Urinary bladder (tissue), 3 donors: ENCODE measurements at regions not wholly inside any gene's neighbourhood (a gene's known extent, or its start where the extent isn't known, plus 50 kb on each side); places are given as distances from the start of the nearest gene placed in this dataset.

Experiments
- DNase-seq: peaks from one replicate; pipeline ENCODE4 v3.0.0-alpha.2; 2015; ENCODE audit errors: extremely low spot score
- H3K27ac ChIP-seq: one replicate; pipeline ENCODE4 v1.5.1; 2013; ENCODE audit warnings: low read depth, mild to moderate bottlenecking, moderate library complexity
- H3K36me3 ChIP-seq: one replicate; pipeline ENCODE4 v1.6.1; 2013; ENCODE audit warnings: mild to moderate bottlenecking, moderate library complexity; ENCODE audit not compliant: insufficient read depth
- H3K4me1 ChIP-seq: one replicate; pipeline ENCODE4 v1.6.1; 2013; ENCODE audit warnings: mild to moderate bottlenecking, moderate library complexity; ENCODE audit not compliant: insufficient read depth
- H3K4me3 ChIP-seq: one replicate; pipeline ENCODE4 v1.5.1; 2013; ENCODE audit warnings: low read depth, low read length
- WGBS: extraction: QIAGEN DNeasy Blood & Tissue Kit; methylation state at CpG from one replicate; pipeline ENCODE4 v1.1.7; 2013; 5-methylcytosine and 5-hydroxymethylcytosine counted together
- donor health status: healthy with polysubstance abuse.
- donor health status: healthy.

DNA sequence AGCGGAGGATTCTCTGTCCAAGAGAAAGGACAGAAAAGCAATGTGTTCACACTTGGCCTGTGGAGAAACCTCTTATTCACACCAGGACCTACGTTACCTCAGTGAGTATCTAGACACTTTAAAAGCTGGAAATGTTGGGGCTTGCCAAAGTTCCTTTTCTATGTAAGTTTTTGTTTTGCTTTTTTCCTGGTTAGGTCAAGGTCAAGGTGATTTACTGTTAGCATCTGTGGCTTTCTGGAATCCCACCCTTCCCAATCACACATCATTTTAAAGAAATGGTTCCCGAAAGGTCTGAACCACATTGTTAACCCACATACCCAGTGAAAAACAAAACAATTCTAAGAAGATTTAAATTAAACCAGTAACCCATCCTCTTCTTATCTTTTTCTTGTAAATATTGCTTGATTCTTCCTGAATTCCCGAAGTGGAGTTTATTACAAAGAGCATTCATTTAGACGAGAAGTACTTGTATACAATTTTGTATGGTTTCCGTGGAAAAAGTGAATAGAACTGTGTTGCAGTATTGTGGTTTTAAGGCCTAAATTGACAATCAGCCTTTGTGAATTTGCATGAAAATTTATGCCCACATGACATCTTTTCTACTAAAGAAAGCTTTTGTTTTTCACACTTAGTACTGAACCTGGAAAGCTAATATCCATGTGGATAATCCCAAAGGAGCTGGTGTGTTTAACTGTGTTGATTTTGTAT, 827.0 kb upstream of the IGFBP3 start:
- Histone ChIP-seq H3K4me3 (no peak overlapping the region), H3K4me1 (no peaks in the 10 kb centered on the region), H3K27ac (no peak overlapping the region), H3K36me3 (no peaks in the 10 kb centered on the region)
- no peak for DNase-seq
- 84% methylated on average over 6 of the region's 6 CpGs for WGBS

DNA sequence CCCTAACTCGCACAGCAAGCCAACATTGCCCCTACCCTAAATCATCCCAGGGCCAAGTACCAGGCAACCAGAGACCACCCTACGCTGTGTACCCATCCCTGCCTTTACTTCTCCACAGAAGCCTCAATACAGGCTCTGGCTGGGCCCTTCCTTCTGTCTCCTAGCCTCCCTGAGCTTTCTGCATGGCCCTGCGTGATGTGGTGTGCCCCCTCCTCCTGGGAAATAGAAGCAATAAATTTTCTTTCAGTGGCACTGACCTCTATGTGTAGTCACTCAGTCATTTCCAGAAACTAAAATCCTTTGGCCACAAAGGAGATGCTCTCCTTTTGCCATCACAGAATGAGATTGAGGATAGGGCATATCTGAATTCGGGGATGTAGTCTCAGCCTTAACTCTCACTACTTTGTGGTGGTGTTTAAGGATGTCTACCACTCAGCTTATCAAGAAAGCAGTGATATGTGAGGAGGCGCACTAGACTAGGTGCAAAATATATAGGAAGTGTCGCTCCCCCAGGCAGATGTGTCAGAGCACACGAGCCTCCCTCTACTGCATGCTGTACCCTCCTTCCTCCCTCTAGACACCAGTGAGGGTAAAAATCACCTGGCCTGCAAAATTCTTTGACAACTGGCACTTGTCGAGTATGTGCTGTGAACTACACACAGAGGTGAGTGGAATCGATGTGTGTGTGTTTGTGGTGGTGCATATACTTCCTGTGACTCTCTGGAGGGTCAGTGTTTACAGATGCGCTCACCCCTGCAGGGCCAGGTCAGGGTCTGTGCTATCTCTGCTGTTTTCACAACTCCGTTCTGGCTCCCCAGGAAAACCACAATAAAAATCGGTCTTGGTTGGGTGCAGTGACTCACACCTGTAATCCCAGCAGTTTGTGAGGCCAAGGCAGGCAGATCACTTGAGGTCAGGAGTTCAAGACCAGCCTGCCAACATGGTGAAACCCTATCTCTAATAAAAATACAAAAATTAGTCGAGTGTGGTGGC, 825.9 kb upstream of the IGFBP3 start:
- H3K4me3 ChIP-seq, result no peak overlapping the region
- H3K27ac ChIP-seq, result no peak overlapping the region
- no peak for DNase-seq
- H3K4me1 ChIP-seq, result no peaks in the 10 kb centered on the region
- no peaks in the 10 kb centered on the region for H3K36me3 ChIP-seq
- 85% methylated on average over 13 of the region's 13 CpGs for WGBS

DNA sequence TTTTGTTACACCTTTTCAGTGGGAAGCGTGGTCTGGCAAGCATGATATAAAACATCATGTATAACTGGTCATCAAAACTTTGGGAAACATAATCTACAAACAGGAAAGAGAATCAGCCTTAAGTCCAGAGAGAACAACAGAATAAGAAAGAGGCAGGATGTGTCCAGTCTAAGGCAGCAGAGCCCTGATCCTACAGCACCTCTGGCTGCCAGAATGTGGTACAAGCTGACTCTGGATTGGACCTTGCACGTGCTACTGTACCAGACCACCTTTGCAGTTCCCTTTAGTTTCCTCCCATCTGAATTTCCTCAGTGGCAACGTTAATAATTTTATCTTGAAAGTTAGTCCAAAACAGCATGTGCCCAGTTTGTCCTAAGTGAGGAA, 824.6 kb upstream of the IGFBP3 start:
- no peak for DNase-seq
- no peak overlapping the region for H3K27ac ChIP-seq
- no peak overlapping the region for H3K4me3 ChIP-seq
- no peaks in the 10 kb centered on the region for H3K36me3 ChIP-seq
- 69% methylated on average over 3 of the region's 3 CpGs for WGBS
- no peaks in the 10 kb centered on the region for H3K4me1 ChIP-seq

DNA sequence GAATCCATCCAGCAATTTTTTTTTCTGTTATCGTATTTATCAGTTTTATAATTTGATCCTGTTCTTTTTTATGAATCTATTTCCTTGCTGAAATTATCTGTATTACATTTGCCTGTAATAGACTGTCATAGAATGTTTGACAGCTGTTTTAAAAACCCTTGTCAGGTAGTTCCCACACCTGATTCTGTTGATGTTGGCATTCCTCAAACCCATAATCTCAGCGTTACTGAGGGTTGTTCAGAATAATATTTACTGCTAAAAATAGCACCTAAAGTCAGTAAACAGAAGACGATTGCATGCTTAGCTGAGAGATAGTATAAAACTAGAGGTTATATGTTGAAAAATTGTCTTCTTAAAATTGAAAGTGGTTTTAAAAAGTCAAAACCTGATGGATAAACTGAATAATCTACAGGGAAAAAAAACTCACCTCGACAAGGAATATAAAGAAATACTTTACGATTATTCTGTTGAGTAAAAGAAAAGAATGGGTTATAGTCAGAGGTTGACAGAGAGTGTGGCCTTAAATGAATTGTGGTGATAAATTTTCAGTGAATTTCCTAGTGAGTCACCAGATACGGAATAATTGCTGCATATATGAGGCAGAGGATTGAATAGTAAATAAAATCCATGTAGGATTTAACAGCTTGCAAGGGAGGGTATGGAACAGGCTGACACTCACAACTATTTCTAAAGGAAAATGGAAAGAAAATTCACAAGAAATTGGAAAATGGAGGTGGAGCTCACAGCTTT, 824.1 kb upstream of the IGFBP3 start:
- no peak for DNase-seq
- Histone ChIP-seq H3K4me3 (no peak overlapping the region), H3K36me3 (no peaks in the 10 kb centered on the region), H3K4me1 (no peaks in the 10 kb centered on the region), H3K27ac (no peak overlapping the region)
- WGBS, result 54% methylated on average over 6 of the region's 6 CpGs

DNA sequence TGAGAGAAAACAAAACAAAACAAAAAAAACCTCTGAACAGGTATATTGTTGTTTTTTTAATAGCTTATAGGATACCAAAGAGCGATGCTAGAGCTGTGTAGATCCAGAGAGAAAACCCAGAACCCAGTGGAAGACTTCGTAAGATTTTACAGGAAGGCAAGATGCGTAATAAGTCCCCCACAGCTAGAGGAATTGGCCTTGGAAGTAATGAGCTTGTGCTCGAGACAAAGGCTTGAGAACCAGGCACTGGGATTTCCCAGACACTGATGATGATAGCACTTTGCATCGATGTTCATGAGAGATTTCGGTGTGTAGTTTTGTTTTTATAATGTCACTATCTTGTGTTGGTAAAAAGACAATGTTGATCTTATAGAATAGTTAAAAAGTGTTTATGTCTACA, 821.5 kb upstream of the IGFBP3 start:
- Histone ChIP-seq H3K36me3 (no peaks in the 10 kb centered on the region), H3K4me1 (no peaks in the 10 kb centered on the region), H3K27ac (no peak overlapping the region), H3K4me3 (no peak overlapping the region)
- WGBS, result 86% methylated on average over 6 of the region's 6 CpGs
- no peak for DNase-seq

DNA sequence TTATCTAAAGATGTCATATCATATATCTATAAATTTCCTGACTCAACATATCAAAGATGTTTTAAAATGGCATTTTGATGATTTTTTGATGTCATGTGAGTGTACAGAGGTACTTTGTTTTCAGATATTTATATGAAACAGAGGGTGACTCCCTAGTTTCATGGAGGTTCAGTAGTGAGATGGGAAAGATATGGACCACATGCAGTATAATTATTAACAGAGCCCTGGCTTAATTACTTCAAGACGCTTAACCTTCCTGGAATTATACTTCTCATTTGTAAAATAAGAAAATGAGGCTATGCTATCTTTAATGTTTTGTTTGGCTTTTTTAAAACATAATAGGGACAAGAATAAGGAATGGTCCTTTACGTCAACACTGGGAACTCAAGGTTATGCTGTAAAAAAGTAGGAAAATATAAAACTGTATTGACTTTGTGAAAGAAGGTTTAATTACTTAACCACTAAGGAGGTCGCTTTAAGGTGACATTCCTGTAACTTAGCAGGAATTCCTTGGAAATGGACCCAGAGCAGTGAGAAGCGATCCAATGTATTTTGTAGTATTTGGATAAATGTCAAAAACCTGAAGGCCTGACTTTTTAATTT, 821.0 kb upstream of the IGFBP3 start:
- WGBS, result 88% methylated on average over 4 of the region's 4 CpGs
- no peak for DNase-seq
- H3K4me3 ChIP-seq, result no peak overlapping the region

DNA sequence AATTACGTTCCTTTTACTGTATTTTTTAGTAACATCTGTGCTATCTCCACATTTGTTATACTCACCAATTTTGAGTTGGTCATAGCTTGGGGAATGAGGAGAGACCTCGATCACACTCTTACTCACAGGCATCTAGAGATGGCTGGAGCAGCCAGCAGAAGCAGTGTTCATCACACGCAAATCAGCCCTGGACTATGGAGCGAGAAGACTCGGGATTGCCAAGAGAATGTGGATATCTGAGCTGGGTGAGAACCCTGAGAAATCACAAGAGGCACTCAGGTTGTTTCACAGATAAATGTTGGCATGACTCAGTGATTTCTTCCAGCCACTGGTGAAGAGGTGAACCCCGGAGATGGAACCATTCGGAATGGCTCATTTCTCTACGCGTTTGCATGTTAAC, 820.1 kb upstream of the IGFBP3 start:
- Histone ChIP-seq H3K4me1 (no peaks in the 10 kb centered on the region), H3K4me3 (no peak overlapping the region), H3K27ac (no peak overlapping the region), H3K36me3 (no peaks in the 10 kb centered on the region)
- no peak for DNase-seq
- WGBS, result 96% methylated on average over 9 of the region's 9 CpGs

More for the DNA sequence above, 821.0 kb upstream of the IGFBP3 start:
- Histone ChIP-seq H3K4me1 (no peaks in the 10 kb centered on the region), H3K27ac (no peak overlapping the region), H3K36me3 (no peaks in the 10 kb centered on the region)

DNA sequence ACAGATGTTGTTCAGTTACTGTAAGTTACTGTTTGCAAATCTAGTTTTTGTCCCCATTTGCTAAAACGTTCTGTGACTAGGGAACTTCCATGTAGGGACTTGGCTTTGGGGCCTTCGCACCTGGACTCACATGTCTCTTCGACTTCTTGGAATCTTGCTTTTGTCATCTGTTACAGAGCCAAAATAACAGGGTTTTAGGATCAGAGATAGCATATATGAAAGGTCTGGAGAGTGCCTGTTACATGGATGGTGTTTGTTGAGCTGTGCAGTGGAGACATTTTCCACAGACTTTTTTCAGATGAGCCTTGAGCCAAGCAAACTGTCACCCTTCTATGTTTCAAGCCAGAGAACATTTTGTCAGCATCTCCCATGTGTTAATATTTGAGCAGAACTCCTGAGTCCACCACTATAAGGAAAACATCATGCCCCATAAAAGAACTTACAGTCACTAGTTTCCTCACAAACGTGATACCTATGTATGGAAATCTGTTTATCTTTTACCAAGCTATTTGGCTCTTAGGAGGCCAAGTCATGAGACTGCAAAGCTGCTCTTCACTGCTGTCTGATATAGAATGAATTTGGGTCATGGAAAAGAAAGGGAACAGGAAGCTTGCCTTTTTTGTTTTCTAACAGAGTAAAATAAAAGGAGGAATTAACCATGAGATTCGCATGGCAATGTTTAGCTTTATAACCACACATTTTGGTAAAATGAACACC, 818.6 kb upstream of the IGFBP3 start:
- no peaks in the 10 kb centered on the region for H3K4me1 ChIP-seq
- H3K27ac ChIP-seq, result no peak overlapping the region
- DNase-seq, result no peak
- H3K36me3 ChIP-seq, result no peaks in the 10 kb centered on the region
- no peak overlapping the region for H3K4me3 ChIP-seq
- 52% methylated on average over 5 of the region's 5 CpGs for WGBS

DNA sequence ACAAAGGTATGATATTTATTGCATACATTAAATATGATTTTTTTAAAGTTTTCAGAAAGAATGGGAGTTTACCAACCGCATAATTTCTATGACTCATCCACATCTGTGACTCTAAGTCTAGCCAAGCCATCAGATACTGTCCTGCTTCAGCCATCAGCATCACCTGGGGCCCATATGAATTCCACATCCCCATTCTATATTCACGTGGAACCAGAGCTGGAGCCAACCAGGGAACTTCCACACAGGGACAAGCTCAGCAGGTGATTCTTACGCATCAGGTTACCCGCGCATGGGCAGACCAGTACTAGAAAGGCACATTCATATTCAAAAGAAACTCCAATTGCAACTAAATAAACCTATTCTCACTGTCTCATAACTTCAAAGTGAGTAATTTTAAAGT, 817.7 kb upstream of the IGFBP3 start:
- no peak overlapping the region for H3K27ac ChIP-seq
- WGBS, result 93% methylated on average over 5 of the region's 5 CpGs
- no peaks in the 10 kb centered on the region for H3K4me1 ChIP-seq
- H3K36me3 ChIP-seq, result no peaks in the 10 kb centered on the region
- no peak overlapping the region for H3K4me3 ChIP-seq
- no peak for DNase-seq

DNA sequence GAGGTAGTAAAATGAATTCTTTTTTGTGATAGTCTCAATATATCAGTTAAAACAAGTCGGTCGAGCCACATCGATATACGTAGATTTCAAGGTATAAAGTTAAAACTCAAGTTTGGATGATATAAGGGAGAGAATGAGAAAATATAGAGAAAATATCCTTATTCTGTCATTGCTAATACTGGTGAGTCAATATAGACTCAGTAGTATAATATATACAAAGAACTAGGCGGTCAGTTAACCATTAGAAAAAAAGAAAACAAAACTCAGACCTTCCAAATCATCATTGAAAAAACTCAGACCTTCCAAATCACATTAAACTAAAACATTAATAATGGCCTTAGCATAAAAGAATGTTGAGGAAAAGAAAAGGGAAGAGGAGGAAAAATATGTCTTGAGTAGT, 817.1 kb upstream of the IGFBP3 start:
- 98% methylated on average over 5 of the region's 5 CpGs for WGBS

DNA sequence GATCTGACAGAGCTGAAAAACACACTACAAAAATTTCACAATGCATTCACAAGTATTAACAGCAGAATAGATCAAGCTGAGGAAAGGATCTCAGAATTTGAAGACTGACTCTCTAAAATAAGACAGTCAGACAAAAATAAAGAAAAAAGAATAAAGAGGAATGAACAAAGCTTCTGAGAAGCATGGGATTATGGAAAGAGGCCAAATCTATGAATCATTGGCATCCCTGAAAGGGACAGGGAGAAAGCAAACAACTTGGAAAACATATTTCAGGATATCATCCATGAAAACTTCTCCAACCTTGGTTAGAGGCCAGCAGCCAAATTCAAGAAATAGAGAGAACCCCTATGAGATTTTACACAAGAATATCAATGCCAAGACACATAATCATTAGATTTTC, 804.8 kb upstream of the IGFBP3 start:
- H3K27ac ChIP-seq, result no peak overlapping the region
- no peak for DNase-seq
- H3K4me3 ChIP-seq, result no peak overlapping the region
- H3K4me1 ChIP-seq, result no peaks in the 10 kb centered on the region
- no peaks in the 10 kb centered on the region for H3K36me3 ChIP-seq

More for the DNA sequence above, 817.1 kb upstream of the IGFBP3 start:
- Histone ChIP-seq H3K27ac (no peak overlapping the region), H3K4me3 (no peak overlapping the region), H3K36me3 (no peaks in the 10 kb centered on the region), H3K4me1 (no peaks in the 10 kb centered on the region)
- DNase-seq, result no peak

DNA sequence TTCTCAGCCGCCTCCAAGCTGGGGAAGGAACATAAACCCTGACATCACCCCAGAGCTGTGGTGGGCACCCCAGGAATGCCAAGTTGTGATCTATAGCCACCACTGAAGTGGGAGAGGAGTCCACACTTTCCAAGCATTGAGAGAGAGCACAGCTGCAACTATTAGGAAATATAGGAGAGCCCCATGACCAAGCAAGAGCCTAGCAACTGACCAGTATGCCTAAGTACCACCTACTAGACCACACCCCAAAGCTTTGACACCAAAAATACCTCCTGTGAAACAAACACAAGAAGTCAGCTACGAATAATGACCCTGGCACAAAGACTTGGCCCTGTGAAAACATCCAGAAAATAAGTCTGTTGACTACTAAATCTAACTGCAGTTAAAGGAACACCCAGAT, 804.1 kb upstream of the IGFBP3 start:
- Histone ChIP-seq H3K4me1 (no peaks in the 10 kb centered on the region), H3K27ac (no peak overlapping the region), H3K36me3 (no peaks in the 10 kb centered on the region), H3K4me3 (no peak overlapping the region)
- no peak for DNase-seq
- 91% methylated on average over 2 of the region's 2 CpGs for WGBS

DNA sequence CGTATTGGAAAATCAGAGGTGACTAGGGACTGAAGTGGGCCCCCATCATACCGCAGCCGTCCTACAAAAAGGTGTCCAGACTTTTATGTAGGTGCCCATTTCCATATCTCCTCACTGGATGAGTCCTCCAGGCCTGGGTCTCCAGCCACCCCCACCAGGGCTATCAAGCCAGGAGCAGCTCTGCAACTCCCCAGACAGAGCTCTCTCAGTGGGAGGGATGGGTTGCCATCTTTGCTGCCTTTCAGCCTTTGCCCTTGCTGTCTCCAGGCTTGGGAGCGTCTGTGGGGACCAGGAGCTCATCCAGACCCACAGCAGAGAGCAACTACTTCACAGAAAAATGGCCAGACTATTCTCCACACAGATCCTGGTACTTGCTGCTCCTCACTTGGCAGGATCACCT, 802.7 kb upstream of the IGFBP3 start:
- 96% methylated on average over 4 of the region's 4 CpGs for WGBS
- Histone ChIP-seq H3K4me3 (no peak overlapping the region), H3K27ac (no peak overlapping the region), H3K36me3 (no peaks in the 10 kb centered on the region), H3K4me1 (no peaks in the 10 kb centered on the region)
- no peak for DNase-seq
